ENCODE measurements at regions not wholly inside any gene's neighbourhood (a gene's known extent, or its start where the extent isn't known, plus 50 kb on each side); places are given as distances from the start of the nearest gene placed in this dataset.
A peak's percentile ranks its signal among the peaks of the same experiment; 100 is the strongest.
"Not testable (repeated sequence)": the region's sequence is repeated elsewhere in the genome, so short reads cannot be mapped to it uniquely, and the experiment has no call there.

GRCh38 chr3:105976196-105976595 lies 107.4 kb upstream of the CBLB start:
- no peak overlapping the region for H3K4me3 ChIP-seq (ENCODE audit: low read depth, low read length)
- Mint-ChIP-seq H3K4me1 (peaks cover 0 to 5% (median 0%) of the 10 kb centered on the region in 4 donors), H3K27ac (no peak overlapping the region), H3K9me3 (peaks cover 0 to 14% (median 5%) of the 10 kb centered on the region in 7 donors), H3K4me3 (no peak overlapping the region), H3K36me3 (peaks cover 7% of the 10 kb centered on the region), H3K27me3 (no peaks in the 10 kb centered on the region)
- H3K27me3 ChIP-seq (ENCODE audit: control insufficient read depth, insufficient read depth, low read length), result no peaks in the 10 kb centered on the region
- H3K36me3 ChIP-seq (ENCODE audit: control insufficient read depth, insufficient read depth, low read length), result no peaks in the 10 kb centered on the region
- ATAC-seq (ENCODE audit: low read depth in 2 of 2), result no peak
- DNase-seq, result no peak
- H3K27ac ChIP-seq (ENCODE audit: insufficient read depth, low read length, poor library complexity, severe bottlenecking), result no peak overlapping the region
- H3K4me1 ChIP-seq (ENCODE audit: control insufficient read depth, insufficient read depth, low read length, poor library complexity, severe bottlenecking), result no peaks in the 10 kb centered on the region
- H3K9me3 ChIP-seq (ENCODE audit: control insufficient read depth in 2 of 2, low read length in 2 of 2), result peaks cover 3 to 13% of the 10 kb centered on the region in 2 experiments

GRCh38 chr3:105979961-105980360 lies 111.1 kb upstream of the CBLB start:
- H3K9me3 ChIP-seq (ENCODE audit: control insufficient read depth in 2 of 2, low read length in 2 of 2), result no peaks in the 10 kb centered on the region
- no peaks in the 10 kb centered on the region for H3K36me3 Mint-ChIP-seq
- no peak overlapping the region for H3K27ac Mint-ChIP-seq
- no peaks in the 10 kb centered on the region for H3K27me3 Mint-ChIP-seq
- no peak overlapping the region for H3K4me3 ChIP-seq (ENCODE audit: low read depth, low read length)
- H3K4me1 Mint-ChIP-seq, result peaks cover 3 to 16% (median 7%) of the 10 kb centered on the region in 4 donors
- no peak for ATAC-seq (ENCODE audit: low read depth in 2 of 2)
- peaks cover 0 to 10% (median 0%) of the 10 kb centered on the region in 7 donors for H3K9me3 Mint-ChIP-seq
- no peaks in the 10 kb centered on the region for H3K27me3 ChIP-seq (ENCODE audit: control insufficient read depth, insufficient read depth, low read length)
- peaks cover 5% of the 10 kb centered on the region for H3K4me1 ChIP-seq (ENCODE audit: control insufficient read depth, insufficient read depth, low read length, poor library complexity, severe bottlenecking)
- H3K4me3 Mint-ChIP-seq, result no peak overlapping the region
- H3K36me3 ChIP-seq (ENCODE audit: control insufficient read depth, insufficient read depth, low read length), result no peaks in the 10 kb centered on the region
- DNase-seq, result no peak
- H3K27ac ChIP-seq (ENCODE audit: insufficient read depth, low read length, poor library complexity, severe bottlenecking), result no peak overlapping the region

- Histone ChIP-seq H3K9me3 (ENCODE audit: control insufficient read depth in 2 of 2, low read length in 2 of 2) (no peaks in the 10 kb centered on the region), H3K36me3 (ENCODE audit: control insufficient read depth, insufficient read depth, low read length) (no peaks in the 10 kb centered on the region), H3K4me1 (ENCODE audit: control insufficient read depth, insufficient read depth, low read length, poor library complexity, severe bottlenecking) (peaks cover 9% of the 10 kb centered on the region), H3K27me3 (ENCODE audit: control insufficient read depth, insufficient read depth, low read length) (no peaks in the 10 kb centered on the region), H3K27ac (ENCODE audit: insufficient read depth, low read length, poor library complexity, severe bottlenecking) (no peak overlapping the region), H3K4me3 (ENCODE audit: low read depth, low read length) (no peak overlapping the region)
- H3K4me3 Mint-ChIP-seq, result no peak overlapping the region
- H3K4me1 Mint-ChIP-seq, result peaks cover 7 to 19% (median 13%) of the 10 kb centered on the region in 4 donors
- DNase-seq (no peak), ATAC-seq (ENCODE audit: low read depth in 2 of 2) (no peak)
- no peaks in the 10 kb centered on the region for H3K27me3 Mint-ChIP-seq
- peaks cover 0 to 10% (median 0%) of the 10 kb centered on the region in 7 donors for H3K9me3 Mint-ChIP-seq
- H3K27ac Mint-ChIP-seq, result no peak overlapping the region
- H3K36me3 Mint-ChIP-seq, result no peaks in the 10 kb centered on the region
These were observed 113.4 kb upstream of the CBLB start for GRCh38 chr3:105982207-105982606.

GRCh38 chr3:105984837-105985236 lies 116.0 kb upstream of the CBLB start:
- no peaks in the 10 kb centered on the region for H3K36me3 ChIP-seq (ENCODE audit: control insufficient read depth, insufficient read depth, low read length)
- peak overlapping the region in 1 of 4 donors; percentile 1 for H3K4me3 Mint-ChIP-seq
- no peak overlapping the region for H3K27ac Mint-ChIP-seq
- H3K9me3 Mint-ChIP-seq, result peaks cover 0 to 21% (median 0%) of the 10 kb centered on the region in 7 donors
- H3K4me1 ChIP-seq (ENCODE audit: control insufficient read depth, insufficient read depth, low read length, poor library complexity, severe bottlenecking), result peaks cover 12% of the 10 kb centered on the region
- ATAC-seq (ENCODE audit: low read depth in 2 of 2), result no peak
- peaks cover 4% of the 10 kb centered on the region for H3K36me3 Mint-ChIP-seq
- no peaks in the 10 kb centered on the region for H3K27me3 ChIP-seq (ENCODE audit: control insufficient read depth, insufficient read depth, low read length)
- no peak overlapping the region for H3K4me3 ChIP-seq (ENCODE audit: low read depth, low read length)
- H3K27me3 Mint-ChIP-seq, result no peaks in the 10 kb centered on the region
- H3K9me3 ChIP-seq (ENCODE audit: control insufficient read depth in 2 of 2, low read length in 2 of 2), result no peaks in the 10 kb centered on the region
- H3K27ac ChIP-seq (ENCODE audit: insufficient read depth, low read length, poor library complexity, severe bottlenecking), result no peak overlapping the region
- no peak for DNase-seq
- peaks cover 11 to 35% (median 29%) of the 10 kb centered on the region in 4 donors for H3K4me1 Mint-ChIP-seq

- not testable (repeated sequence) for ATAC-seq (ENCODE audit: low read depth in 2 of 2); H3K4me3 Mint-ChIP-seq; H3K9me3 ChIP-seq (ENCODE audit: control insufficient read depth in 2 of 2, low read length in 2 of 2); H3K27ac ChIP-seq (ENCODE audit: insufficient read depth, low read length, poor library complexity, severe bottlenecking); H3K27me3 Mint-ChIP-seq; H3K27ac Mint-ChIP-seq; H3K27me3 ChIP-seq (ENCODE audit: control insufficient read depth, insufficient read depth, low read length); H3K36me3 ChIP-seq (ENCODE audit: control insufficient read depth, insufficient read depth, low read length); H3K36me3 Mint-ChIP-seq; DNase-seq; H3K4me3 ChIP-seq (ENCODE audit: low read depth, low read length)
- Mint-ChIP-seq H3K4me1 (peaks cover 11 to 35% (median 31%) of the 10 kb centered on the region in 4 donors), H3K9me3 (peaks cover 0 to 30% (median 4%) of the 10 kb centered on the region in 7 donors)
- H3K4me1 ChIP-seq (ENCODE audit: control insufficient read depth, insufficient read depth, low read length, poor library complexity, severe bottlenecking), result peaks cover 12% of the 10 kb centered on the region
These were observed 117.5 kb upstream of the CBLB start for GRCh38 chr3:105986343-105986742.

GRCh38 chr3:105987809-105988208 lies 119.0 kb upstream of the CBLB start:
- Mint-ChIP-seq H3K27ac (peak overlapping the region; percentile 3 to 88 (median 37)), H3K27me3 (no peaks in the 10 kb centered on the region), H3K36me3 (peaks cover 4% of the 10 kb centered on the region), H3K9me3 (peaks cover 1 to 36% (median 5%) of the 10 kb centered on the region in 7 donors), H3K4me3 (peak overlapping the region; percentile 43 to 78 (median 59)), H3K4me1 (peaks cover 11 to 35% (median 28%) of the 10 kb centered on the region in 4 donors)
- Histone ChIP-seq H3K4me1 (ENCODE audit: control insufficient read depth, insufficient read depth, low read length, poor library complexity, severe bottlenecking) (peaks cover 12% of the 10 kb centered on the region), H3K4me3 (ENCODE audit: low read depth, low read length) (peak overlapping the region; percentile 66), H3K27me3 (ENCODE audit: control insufficient read depth, insufficient read depth, low read length) (no peaks in the 10 kb centered on the region), H3K36me3 (ENCODE audit: control insufficient read depth, insufficient read depth, low read length) (no peaks in the 10 kb centered on the region), H3K9me3 (ENCODE audit: control insufficient read depth in 2 of 2, low read length in 2 of 2) (peaks cover 0 to 2% of the 10 kb centered on the region in 2 experiments), H3K27ac (ENCODE audit: insufficient read depth, low read length, poor library complexity, severe bottlenecking) (no peak overlapping the region)
- no peak for ATAC-seq (ENCODE audit: low read depth in 2 of 2)
- DNase-seq, result peak in 1 of 3 donors; percentile 20

GRCh38 chr3:105988540-105989212 lies 119.9 kb upstream of the CBLB start:
- H3K27ac ChIP-seq (ENCODE audit: insufficient read depth, low read length, poor library complexity, severe bottlenecking), result no peak overlapping the region
- H3K36me3 Mint-ChIP-seq, result peaks cover 4% of the 10 kb centered on the region
- H3K4me3 ChIP-seq (ENCODE audit: low read depth, low read length), result no peak overlapping the region
- peaks cover 0 to 6% of the 10 kb centered on the region in 2 experiments for H3K9me3 ChIP-seq (ENCODE audit: control insufficient read depth in 2 of 2, low read length in 2 of 2)
- DNase-seq (no peak), ATAC-seq (ENCODE audit: low read depth in 2 of 2) (no peak)
- peaks cover 1 to 36% (median 5%) of the 10 kb centered on the region in 7 donors for H3K9me3 Mint-ChIP-seq
- no peaks in the 10 kb centered on the region for H3K27me3 Mint-ChIP-seq
- peaks cover 11 to 35% (median 28%) of the 10 kb centered on the region in 4 donors for H3K4me1 Mint-ChIP-seq
- H3K4me1 ChIP-seq (ENCODE audit: control insufficient read depth, insufficient read depth, low read length, poor library complexity, severe bottlenecking), result peaks cover 12% of the 10 kb centered on the region
- no peaks in the 10 kb centered on the region for H3K27me3 ChIP-seq (ENCODE audit: control insufficient read depth, insufficient read depth, low read length)
- H3K27ac Mint-ChIP-seq, result peak overlapping the region; percentile 32 to 38 (median 37)
- no peaks in the 10 kb centered on the region for H3K36me3 ChIP-seq (ENCODE audit: control insufficient read depth, insufficient read depth, low read length)
- peak overlapping the region in 3 of 4 donors; percentile 4 to 68 (median 47) for H3K4me3 Mint-ChIP-seq

GRCh38 chr3:105996781-105997180 lies 128.0 kb upstream of the CBLB start:
- H3K27ac Mint-ChIP-seq, result no peak overlapping the region
- H3K4me1 ChIP-seq (ENCODE audit: control insufficient read depth, insufficient read depth, low read length, poor library complexity, severe bottlenecking), result no peaks in the 10 kb centered on the region

More at GRCh38 chr3:105996781-105997180, 128.0 kb upstream of the CBLB start:
- ATAC-seq (ENCODE audit: low read depth in 2 of 2) (no peak), DNase-seq (no peak)
- no peaks in the 10 kb centered on the region for H3K36me3 Mint-ChIP-seq
- H3K27me3 ChIP-seq (ENCODE audit: control insufficient read depth, insufficient read depth, low read length), result no peaks in the 10 kb centered on the region
- peaks cover 0 to 4% (median 0%) of the 10 kb centered on the region in 4 donors for H3K4me1 Mint-ChIP-seq
- no peak overlapping the region for H3K4me3 ChIP-seq (ENCODE audit: low read depth, low read length)
- no peak overlapping the region for H3K4me3 Mint-ChIP-seq
- peaks cover 0 to 9% of the 10 kb centered on the region in 2 experiments for H3K9me3 ChIP-seq (ENCODE audit: control insufficient read depth in 2 of 2, low read length in 2 of 2)
- H3K27ac ChIP-seq (ENCODE audit: insufficient read depth, low read length, poor library complexity, severe bottlenecking), result no peak overlapping the region
- peaks cover under 1 to 29% (median 14%) of the 10 kb centered on the region in 7 donors for H3K9me3 Mint-ChIP-seq
- no peaks in the 10 kb centered on the region for H3K36me3 ChIP-seq (ENCODE audit: control insufficient read depth, insufficient read depth, low read length)
- no peaks in the 10 kb centered on the region for H3K27me3 Mint-ChIP-seq
